ENCODE measurements at regions not wholly inside any gene's neighbourhood (a gene's known extent, or its start where the extent isn't known, plus 50 kb on each side); places are given as distances from the start of the nearest gene placed in this dataset.

- TF ChIP-seq CTCF (IDR thresholded peaks at IDR 0.05) (no peak), EP300 (IDR thresholded peaks at IDR 0.05) (no peak), POLR2A (IDR thresholded peaks at IDR 0.05) (no peak)
Observed at GRCh38 chr3:67957268-67957667, 302.9 kb upstream of the SUCLG2 start.

Data from tibial nerve (tissue), 4 donors.